ENCODE measurements at regions not wholly inside any gene's neighbourhood (a gene's known extent, or its start where the extent isn't known, plus 50 kb on each side); places are given as distances from the start of the nearest gene placed in this dataset.

- Histone ChIP-seq H2AK5ac (ENCODE audit: low read depth, low read length) (no peak overlapping the region), H3K27ac (ENCODE audit: low read depth, low read length) (no peak overlapping the region), H3K79me2 (ENCODE audit: control insufficient read depth in 1 of 2, insufficient read depth in 2 of 2, low read length in 2 of 2) (no peaks in the 10 kb centered on the region), H4K8ac (ENCODE audit: extremely low read depth, insufficient read depth, low read length) (no peak overlapping the region), H3K27me3 (replicated peaks in 1 of 4; ENCODE audit: control insufficient read depth in 3 of 4, extremely low read depth in 1 of 4, insufficient read depth in 3 of 4, low read length in 3 of 4) (no peaks in the 10 kb centered on the region), H3K56ac (replicated peaks; ENCODE audit: insufficient read length, low read depth, low read length) (no peak overlapping the region), H3K23ac (ENCODE audit: insufficient read length) (no peak overlapping the region), H3K14ac (ENCODE audit: insufficient read length) (no peak overlapping the region), H3K9me3 (ENCODE audit: insufficient read depth in 2 of 2, low read depth in 1 of 2, low read length in 1 of 2) (peaks cover 0 to 2% of the 10 kb centered on the region in 2 experiments; a peak in 2 of 4 replicates), H2BK20ac (ENCODE audit: low read length) (no peak overlapping the region), H2BK12ac (ENCODE audit: low read depth, low read length) (no peak overlapping the region), H3K4me2 (ENCODE audit: insufficient read depth in 1 of 2, low read depth in 2 of 2, low read length in 2 of 2) (no peak overlapping the region), H3K18ac (ENCODE audit: extremely low read depth, low read length) (no peak overlapping the region), H4K91ac (replicated peaks; ENCODE audit: insufficient read length, low read length) (no peak overlapping the region), H2BK120ac (replicated peaks; ENCODE audit: low read depth, low read length) (no peak overlapping the region), H2BK15ac (ENCODE audit: low read length) (no peak overlapping the region), H3K36me3 (ENCODE audit: control insufficient read depth in 2 of 4, insufficient read depth in 4 of 4, low read length in 3 of 4) (no peaks in the 10 kb centered on the region), H3K4me1 (replicated peaks in 1 of 4; ENCODE audit: control insufficient read depth in 3 of 4, insufficient read depth in 4 of 4, low read length in 3 of 4) (no peaks in the 10 kb centered on the region), H3K4ac (replicated peaks; ENCODE audit: insufficient read length, low read depth, low read length) (no peak overlapping the region), H2AFZ (ENCODE audit: low read length) (no peak overlapping the region), H4K5ac (ENCODE audit: insufficient read length, low read depth, low read length) (no peak overlapping the region), H3K79me1 (ENCODE audit: low read depth, low read length) (no peaks in the 10 kb centered on the region), H3K9ac (replicated peaks in 1 of 4; ENCODE audit: extremely low read depth in 1 of 4, low read depth in 3 of 4, low read length in 3 of 4) (no peak overlapping the region), H2BK5ac (ENCODE audit: low read depth, low read length) (no peak overlapping the region), H4K20me1 (replicated peaks in 1 of 2; ENCODE audit: control insufficient read depth in 1 of 2, insufficient read depth in 2 of 2, low read length in 2 of 2) (no peaks in the 10 kb centered on the region), H3K23me2 (ENCODE audit: low read depth, low read length) (no peaks in the 10 kb centered on the region), H3K4me3 (ENCODE audit: extremely low read depth in 1 of 4, insufficient read depth in 2 of 4, low read depth in 3 of 4, low read length in 4 of 4) (no peak overlapping the region)
- CTCF ChIA-PET (ENCODE audit: partially characterized antibody): no interaction called here
- 96% methylated on average over 2 of the region's 2 CpGs; no CpG with 5 or more reads in 1 of the 2 experiments for WGBS, 2 experiments (ENCODE audit: extremely low coverage in 1 of 2, insufficient coverage in 1 of 2, insufficient read length in 1 of 2, insufficient replicate concordance in 2 of 2, low coverage in 1 of 2, low lambda C conversion rate in 2 of 2, missing lambda C conversion rate in 1 of 2)
- no peak for DNase-seq (ENCODE audit: low read depth in 1 of 2, low spot score in 2 of 2)
- POLR2A ChIA-PET (ENCODE audit: partially characterized antibody): no interaction called here
- FAIRE-seq: no peak
- no peak for TF ChIP-seq SRF (IDR thresholded peaks at IDR 0.05; ENCODE audit: low read depth, low read length)
- no peak for TF ChIP-seq USF2 (IDR thresholded peaks at IDR 0.05; ENCODE audit: low read length)
- TF ChIP-seq SIRT6 (IDR thresholded peaks at IDR 0.05; ENCODE audit: low read length): no peak
- no peak for TF ChIP-seq NRF1 (IDR thresholded peaks at IDR 0.05; ENCODE audit: low read depth, low read length)
- no peak for TF ChIP-seq ZNF274 (IDR thresholded peaks at IDR 0.05; ENCODE audit: borderline replicate concordance, extremely low read depth, low read length)
- TF ChIP-seq SP1 (IDR thresholded peaks at IDR 0.05; ENCODE audit: low read depth, low read length): no peak
- no peak for TF ChIP-seq POLR2A (IDR thresholded peaks at IDR 0.05; ENCODE audit: control extremely low read depth in 1 of 2, low read depth in 2 of 2, low read length in 2 of 2)
- TF ChIP-seq MAFK (IDR thresholded peaks at IDR 0.05; ENCODE audit: low read depth, low read length): no peak
- TF ChIP-seq FOSL1 (IDR thresholded peaks at IDR 0.05; ENCODE audit: insufficient read depth, low read depth, low read length): no peak
Observed at GRCh38 chr4:35201403-35201802, 1042.9 kb downstream of the ARAP2 start.
